ENCODE measurements at regions not wholly inside any gene's neighbourhood (a gene's known extent, or its start where the extent isn't known, plus 50 kb on each side); places are given as distances from the start of the nearest gene placed in this dataset.
"Not testable (repeated sequence)": the region's sequence is repeated elsewhere in the genome, so short reads cannot be mapped to it uniquely, and the experiment has no call there.

DNA sequence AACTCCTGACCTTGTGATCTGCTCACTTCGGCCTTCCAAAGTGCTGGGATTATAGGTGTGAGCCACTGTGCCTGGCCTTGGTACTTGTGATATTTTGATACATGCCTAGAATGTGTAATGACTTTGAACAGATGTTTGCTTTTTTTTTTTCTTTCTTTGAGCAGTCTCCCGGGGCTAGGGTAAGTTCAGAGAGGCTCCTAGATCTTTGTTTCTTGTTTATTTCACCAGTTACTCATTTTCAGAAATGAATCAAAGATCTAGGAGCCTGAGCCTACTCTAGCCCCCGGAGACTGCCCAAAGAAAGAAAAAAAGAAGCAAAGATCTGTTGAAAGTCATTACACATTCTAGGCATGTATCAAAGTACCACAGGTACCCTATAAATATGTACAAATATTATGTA, 83.0 kb upstream of the CRYM start:
- TF ChIP-seq, protein P1, sequence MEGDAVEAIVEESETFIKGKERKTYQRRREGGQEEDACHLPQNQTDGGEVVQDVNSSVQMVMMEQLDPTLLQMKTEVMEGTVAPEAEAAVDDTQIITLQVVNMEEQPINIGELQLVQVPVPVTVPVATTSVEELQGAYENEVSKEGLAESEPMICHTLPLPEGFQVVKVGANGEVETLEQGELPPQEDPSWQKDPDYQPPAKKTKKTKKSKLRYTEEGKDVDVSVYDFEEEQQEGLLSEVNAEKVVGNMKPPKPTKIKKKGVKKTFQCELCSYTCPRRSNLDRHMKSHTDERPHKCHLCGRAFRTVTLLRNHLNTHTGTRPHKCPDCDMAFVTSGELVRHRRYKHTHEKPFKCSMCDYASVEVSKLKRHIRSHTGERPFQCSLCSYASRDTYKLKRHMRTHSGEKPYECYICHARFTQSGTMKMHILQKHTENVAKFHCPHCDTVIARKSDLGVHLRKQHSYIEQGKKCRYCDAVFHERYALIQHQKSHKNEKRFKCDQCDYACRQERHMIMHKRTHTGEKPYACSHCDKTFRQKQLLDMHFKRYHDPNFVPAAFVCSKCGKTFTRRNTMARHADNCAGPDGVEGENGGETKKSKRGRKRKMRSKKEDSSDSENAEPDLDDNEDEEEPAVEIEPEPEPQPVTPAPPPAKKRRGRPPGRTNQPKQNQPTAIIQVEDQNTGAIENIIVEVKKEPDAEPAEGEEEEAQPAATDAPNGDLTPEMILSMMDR (IDR thresholded peaks at IDR 0.05) = not testable (repeated sequence)
- TF ChIP-seq POLR2AphosphoS5, EP300 (IDR thresholded peaks at IDR 0.05): not testable (repeated sequence)
